K562 (cell line): ENCODE measurements at regions not wholly inside any gene's neighbourhood (a gene's known extent, or its start where the extent isn't known, plus 50 kb on each side); places are given as distances from the start of the nearest gene placed in this dataset.

Source experiments
- ATAC-seq: fragments of 200-7000 bp; cut with Tn5 transposase; 3 replicates; pipeline ENCODE4 v1.9.1; 2020; ENCODE audit warnings: moderate library complexity
- BruUV-seq: library from RNA; stranded (reverse); fragments of 400-500 nt; replicated peaks from 2 replicates; lab custom pipeline; 2021; lab: Mats Ljungman, UMichigan
- CTCF ChIA-PET: fragments of 300-600 bp; formaldehyde crosslinking; extraction: SDS; loops from one replicate; lab custom pipeline; 2021; ENCODE audit warnings: low intra/inter-chr PET ratio; lab: Yijun Ruan, JAX
- POLR2A ChIA-PET: fragments of 300-600, 350-650 bp; sonication (Branson Sonifier 250); formaldehyde crosslinking; extraction: SDS; loops from one replicate; lab custom pipeline; 2021; ENCODE audit warnings: antibody characterized with exemption, inconsistent platforms; lab: Yijun Ruan, JAX
- DNase-seq, 4 experiments: peaks; one replicate each; pipeline versions ENCODE4 v3.0.0 to v3.0.0-alpha.2; 2011 to 2018; ENCODE audit warnings: low spot score in 3 of 4, mixed read lengths in 3 of 4; ENCODE audit errors: extremely low read depth in 1 of 4
- FAIRE-seq: peaks from 2 replicates; lab custom pipeline; 2011; peaks lifted over from hg19 to GRCh38; lab: Jason Lieb, UNC
- H2AFZ ChIP-seq: 2 replicates; pipeline ENCODE4 v1.6.0; 2011; ENCODE audit warnings: low read depth, low read length, control low read depth, inconsistent platforms
- H3K27ac ChIP-seq: fragments of 200-600 bp; 3 replicates; pipeline ENCODE4 v1.8.0; 2011; ENCODE audit warnings: low read depth, mild to moderate bottlenecking, control low read depth, inconsistent platforms, low read length, moderate library complexity, mixed read lengths; ENCODE audit errors: extremely low read depth
- H3K27me3 ChIP-seq, 2 experiments: fragments of 300-600 bp in 1 of 2; 2 replicates in 1 of 2; 3 replicates in 1 of 2; pipeline versions ENCODE4 v1.6.0 to v1.8.0; 2011; ENCODE audit warnings: inconsistent platforms in 2 of 2, low read length in 2 of 2, mild to moderate bottlenecking in 1 of 2, mixed read lengths in 1 of 2, moderate library complexity in 1 of 2; ENCODE audit not compliant: control insufficient read depth in 2 of 2, insufficient read depth in 2 of 2
- H3K36me3 ChIP-seq: fragments of 300-600 bp; 3 replicates; pipeline ENCODE4 v1.8.0; 2011; ENCODE audit warnings: mild to moderate bottlenecking, low read length, inconsistent platforms; ENCODE audit not compliant: control insufficient read depth, insufficient read depth
- H3K4me1 ChIP-seq, 2 experiments: fragments of 200-600 bp in 1 of 2; replicated peaks in 1 of 2; 2 replicates in 1 of 2; 3 replicates in 1 of 2; pipeline versions ENCODE4 v1.5.1 to v1.8.0; 2011; ENCODE audit warnings: inconsistent platforms in 2 of 2, low read length in 2 of 2, mild to moderate bottlenecking in 1 of 2, mixed read lengths in 1 of 2, moderate library complexity in 1 of 2; ENCODE audit not compliant: control insufficient read depth in 2 of 2, insufficient read depth in 2 of 2
- H3K4me2 ChIP-seq: 2 replicates; pipeline ENCODE4 v1.6.1; 2011; ENCODE audit warnings: low read length, control low read depth, inconsistent platforms, mixed read lengths; ENCODE audit not compliant: insufficient read depth
- H3K4me3 ChIP-seq: fragments of 200-600 bp; sonication (generic), shearing (Covaris generic); 2 replicates; pipeline ENCODE4 v1.5.1; 2016; ENCODE audit warnings: control low read depth, inconsistent platforms
- H3K79me2 ChIP-seq: fragments of 200-600 bp; 3 replicates; pipeline ENCODE4 v1.8.0; 2011; ENCODE audit warnings: low read length, inconsistent platforms; ENCODE audit not compliant: control insufficient read depth, insufficient read depth
- H3K9ac ChIP-seq, 2 experiments: 2 replicates each; pipeline versions ENCODE4 v1.6.0 to v1.6.1; 2011; ENCODE audit warnings: low read depth in 2 of 2, low read length in 2 of 2, control low read depth in 1 of 2, inconsistent platforms in 1 of 2, mild to moderate bottlenecking in 1 of 2, mixed read lengths in 1 of 2; ENCODE audit not compliant: insufficient read depth in 1 of 2
- H3K9me1 ChIP-seq: one replicate; pipeline ENCODE4 v1.6.0; 2011; ENCODE audit warnings: inconsistent platforms, mild to moderate bottlenecking, low read length, moderate library complexity; ENCODE audit not compliant: control insufficient read depth, insufficient read depth
- H3K9me3 ChIP-seq: replicated peaks from 2 replicates; pipeline ENCODE4 v1.5.1; 2011; ENCODE audit warnings: low read depth, low read length, inconsistent platforms; ENCODE audit not compliant: control insufficient read depth, insufficient read depth
- H4K20me1 ChIP-seq: replicated peaks from 2 replicates; pipeline ENCODE4 v1.6.1; 2011; ENCODE audit warnings: low read length, inconsistent platforms, mixed read lengths; ENCODE audit not compliant: control insufficient read depth, insufficient read depth
- BDP1 ChIP-seq: IDR thresholded peaks from 3 replicates; pipeline ENCODE4 v1.6.1; 2011; ENCODE audit not compliant: insufficient read length, insufficient read depth
- CAMTA2 ChIP-seq: fragments of 250-450 bp; sonication (Bioruptor Pico); conservative IDR thresholded peaks from 2 replicates; pipeline ENCODE4 v1.5.1; 2022
- PRPF4 ChIP-seq: fragments of 200-400 bp; formaldehyde crosslinking; IDR thresholded peaks from one replicate; pipeline ENCODE4 v1.6.1; 2017; ENCODE audit warnings: low read length, low read depth, mild to moderate bottlenecking; ENCODE audit not compliant: insufficient read depth, poor library complexity, severe bottlenecking
- PTTG1 ChIP-seq: fragments of 450-650 bp; IDR thresholded peaks from 2 replicates; pipeline ENCODE4 v1.6.1; 2016; ENCODE audit warnings: low read depth, mild to moderate bottlenecking, missing genetic modification characterization, missing compliant biosample characterization
- RBM17 ChIP-seq: fragments of 200-400 bp; formaldehyde crosslinking; IDR thresholded peaks from 2 replicates; pipeline ENCODE4 v1.6.1; 2017; ENCODE audit warnings: low read depth, mild to moderate bottlenecking, low read length, borderline replicate concordance
- REST ChIP-seq, 2 experiments: fragments of 450-650 bp; formaldehyde crosslinking in 1 of 2; IDR thresholded peaks; 2 replicates each; pipeline versions ENCODE4 v1.4.0 to v1.6.1; 2014 to 2020; ENCODE audit warnings: mild to moderate bottlenecking in 2 of 2, borderline replicate concordance in 1 of 2, low read depth in 1 of 2
- ZNF280A ChIP-seq: fragments of 450-650 bp; IDR thresholded peaks from 2 replicates; pipeline ENCODE4 v1.6.1; 2018; ENCODE audit warnings: mild to moderate bottlenecking, low read depth; ENCODE audit not compliant: partially characterized antibody
- WGBS: fragments of 100-300 bp; shearing (Covaris generic); methylation state at CpG from one replicate; pipeline ENCODE4 v1.1.6; 2016; ENCODE audit warnings: low coverage, mixed read lengths; ENCODE audit not compliant: insufficient coverage; ENCODE audit errors: missing lambda C conversion rate; 5-methylcytosine and 5-hydroxymethylcytosine counted together
- in situ Hi-C: fragments of 300-500 bp; cut with MboI; formaldehyde crosslinking; loops from 4 replicates; pipeline ENCODE4 v1.15.0; 2018; ENCODE audit warnings: inconsistent platforms, mixed read lengths
- intact Hi-C: fragments of 100-400 bp; cut with micrococcal nuclease; formaldehyde crosslinking; loops from 2 replicates; pipeline ENCODE4 v1.14.2; 2022
- TF ChIP-seq, protein P1 (sequence below): fragments of 450-650 bp; formaldehyde crosslinking; IDR thresholded peaks from 2 replicates; pipeline ENCODE4 v1.4.0; 2022; ENCODE audit warnings: mild to moderate bottlenecking, moderate library complexity

DNA sequence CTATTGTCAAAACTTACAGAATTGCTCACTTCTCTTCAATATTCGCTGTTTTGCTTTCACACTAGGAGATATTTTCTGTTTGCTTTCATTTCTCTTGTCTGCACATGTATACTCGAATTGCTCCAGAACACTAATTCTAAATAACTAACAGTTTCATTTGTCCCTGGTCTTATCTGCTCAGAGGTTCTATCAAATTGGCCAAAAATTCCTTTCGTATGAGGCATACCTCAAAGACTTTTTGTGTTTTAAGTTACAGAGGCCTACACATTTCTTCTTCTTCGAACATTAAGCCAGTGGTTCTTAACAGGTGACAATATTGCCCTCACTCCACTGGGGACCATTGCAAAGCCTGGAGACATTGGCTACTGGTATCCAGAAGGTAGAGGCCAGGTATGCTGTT is 1314.6 kb downstream of the EFNB2 start:
- H3K36me3 ChIP-seq: no peaks in the 10 kb centered on the region
- no peak overlapping the region for H3K4me3 ChIP-seq
- no peak for ATAC-seq
- 0% methylated on average over 4 of the region's 4 CpGs for WGBS
- no TSS peak for BruUV-seq
- H2AFZ ChIP-seq: no peak overlapping the region
- in situ Hi-C loops: no loop called here
- intact Hi-C loops: no loop called here
- ChIA-PET CTCF (no interaction called here), POLR2A (no interaction called here)
- no peaks in the 10 kb centered on the region for H3K79me2 ChIP-seq
- no peak overlapping the region for H3K9ac ChIP-seq
- H3K27ac ChIP-seq: no peak overlapping the region
- no peaks in the 10 kb centered on the region for H4K20me1 ChIP-seq
- FAIRE-seq: no peak
- no peaks in the 10 kb centered on the region for H3K27me3 ChIP-seq
- TF ChIP-seq ZNF280A: no peak
- TF ChIP-seq PRPF4: no peak
- TF ChIP-seq BDP1: no peak
- TF ChIP-seq REST (IDR thresholded peaks at IDR 0.05; ENCODE audit: borderline replicate concordance): no peak
- no peak for TF ChIP-seq REST (CRISPR knock-in tag; IDR thresholded peaks at IDR 0.05; ENCODE audit: low read depth)
- TF ChIP-seq, protein P1, sequence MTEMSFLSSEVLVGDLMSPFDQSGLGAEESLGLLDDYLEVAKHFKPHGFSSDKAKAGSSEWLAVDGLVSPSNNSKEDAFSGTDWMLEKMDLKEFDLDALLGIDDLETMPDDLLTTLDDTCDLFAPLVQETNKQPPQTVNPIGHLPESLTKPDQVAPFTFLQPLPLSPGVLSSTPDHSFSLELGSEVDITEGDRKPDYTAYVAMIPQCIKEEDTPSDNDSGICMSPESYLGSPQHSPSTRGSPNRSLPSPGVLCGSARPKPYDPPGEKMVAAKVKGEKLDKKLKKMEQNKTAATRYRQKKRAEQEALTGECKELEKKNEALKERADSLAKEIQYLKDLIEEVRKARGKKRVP: no peak
- no peak for TF ChIP-seq CAMTA2 (CRISPR knock-in tag)
- TF ChIP-seq RBM17: no peak
- TF ChIP-seq PTTG1 (tag): no peak
- no peaks in the 10 kb centered on the region for H3K9me3 ChIP-seq
- H3K4me1 ChIP-seq: no peaks in the 10 kb centered on the region
- H3K9me1 ChIP-seq: no peaks in the 10 kb centered on the region
- no peak for DNase-seq
- H3K4me2 ChIP-seq: no peak overlapping the region
